KBM-7 (cell line): ENCODE measurements at regions not wholly inside any gene's neighbourhood (a gene's known extent, or its start where the extent isn't known, plus 50 kb on each side); places are given as distances from the start of the nearest gene placed in this dataset.
"Not testable (repeated sequence)": the region's sequence is repeated elsewhere in the genome, so short reads cannot be mapped to it uniquely, and the experiment has no call there.

Experiments
- DNase-seq: peaks from one replicate; pipeline ENCODE4 v3.0.0-alpha.2; 2015
- in situ Hi-C: fragments of 300-500 bp; cut with MboI; formaldehyde crosslinking; loops from 2 replicates; pipeline ENCODE4 v1.14.3; 2020; ENCODE audit warnings: low sequenced_read_pairs, low pct_unique_long_range_greater_than_20kb, mixed read lengths

DNA sequence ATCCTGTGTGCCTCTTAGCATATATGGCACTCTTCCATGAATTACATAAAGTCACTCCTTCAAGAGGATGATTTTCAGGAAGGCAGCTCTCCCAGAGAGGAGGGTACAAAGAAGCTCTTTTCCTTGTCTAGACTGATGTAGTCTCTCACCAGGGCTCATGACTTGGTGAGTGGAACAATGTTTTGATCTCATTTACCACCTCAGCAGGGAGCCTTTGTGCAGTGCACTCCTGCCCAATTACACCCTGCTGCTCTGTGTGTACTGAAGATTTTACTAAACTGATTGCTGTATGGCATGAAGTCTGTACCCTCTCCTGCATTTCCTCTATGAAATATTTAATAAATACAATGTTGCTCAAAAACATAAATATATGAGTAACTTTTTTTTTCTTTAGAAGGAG, 598.3 kb upstream of the HS3ST5 start:
- in situ Hi-C loops, result no loop called here
- no peak for DNase-seq

GRCh38 chr6:114940181-114940580, 597.4 kb upstream of the HS3ST5 start:
- in situ Hi-C loops, result no loop called here
- DNase-seq, result no peak

- in situ Hi-C loops, result no loop called here
- DNase-seq, result no peak
Measured at GRCh38 chr6:114939630-114940029, 596.8 kb upstream of the HS3ST5 start.

GRCh38 chr6:114936080-114936479, 593.3 kb upstream of the HS3ST5 start:
- in situ Hi-C loops, result no loop called here
- DNase-seq, result no peak

GRCh38 chr6:114934079-114934478, 591.3 kb upstream of the HS3ST5 start:
- in situ Hi-C loops, result no loop called here
- no peak for DNase-seq

GRCh38 chr6:114928731-114929130, 585.9 kb upstream of the HS3ST5 start:
- in situ Hi-C loops, DNase-seq: not testable (repeated sequence)

- DNase-seq, result no peak
- in situ Hi-C loops, result no loop called here
Measured at GRCh38 chr6:114906096-114906495, 563.3 kb upstream of the HS3ST5 start.

GRCh38 chr6:114897536-114897935, 554.7 kb upstream of the HS3ST5 start:
- in situ Hi-C loops, result no loop called here
- no peak for DNase-seq

DNA sequence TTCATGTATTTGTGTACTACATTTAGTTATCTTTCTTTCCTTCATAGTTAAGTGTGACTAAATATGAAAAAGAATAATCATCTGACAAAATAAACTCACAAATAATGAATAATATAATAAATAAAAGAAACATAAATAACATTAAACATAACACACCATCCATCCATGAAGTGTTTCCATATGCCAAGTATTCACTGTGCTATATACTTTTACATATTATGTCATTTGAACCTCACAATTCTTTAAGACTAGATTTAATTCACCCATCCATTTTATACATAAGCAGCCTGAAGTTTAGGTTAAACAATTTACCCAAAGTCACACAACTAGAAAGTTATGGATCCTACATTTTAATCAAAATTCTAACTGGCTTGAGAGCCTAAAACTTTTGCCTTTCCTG, 549.4 kb upstream of the HS3ST5 start:
- in situ Hi-C loops, result no loop called here
- DNase-seq, result no peak

DNA sequence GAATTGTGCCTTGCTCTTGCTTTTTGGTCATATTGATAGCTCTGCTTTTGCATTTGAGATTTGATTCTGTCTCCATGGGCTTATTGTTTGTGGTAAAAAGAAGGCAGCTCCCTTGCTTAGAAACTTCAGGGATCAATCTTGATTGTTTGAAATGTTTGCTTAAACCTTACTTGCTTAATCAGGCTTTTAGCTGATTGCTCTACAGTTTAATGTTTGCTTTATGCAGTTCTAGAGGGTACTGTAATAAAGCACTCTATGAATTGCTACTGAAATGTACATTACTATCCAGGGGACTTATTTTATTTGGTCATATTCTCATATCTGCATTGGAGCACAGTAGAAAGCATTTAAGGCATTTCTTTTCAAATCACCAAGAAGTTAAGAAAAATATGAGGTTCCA, 545.4 kb upstream of the HS3ST5 start:
- in situ Hi-C loops, result no loop called here

GRCh38 chr6:114886670-114887436, 544.0 kb upstream of the HS3ST5 start:
- no peak for DNase-seq
- in situ Hi-C loops, result no loop called here

More for the DNA sequence above, 545.4 kb upstream of the HS3ST5 start:
- DNase-seq, result no peak

- in situ Hi-C loops, result no loop called here
- no peak for DNase-seq
Measured at GRCh38 chr6:114879693-114880092, 536.9 kb upstream of the HS3ST5 start.

- in situ Hi-C loops, result no loop called here
Measured at GRCh38 chr6:114878091-114878490, 535.3 kb upstream of the HS3ST5 start.

DNA sequence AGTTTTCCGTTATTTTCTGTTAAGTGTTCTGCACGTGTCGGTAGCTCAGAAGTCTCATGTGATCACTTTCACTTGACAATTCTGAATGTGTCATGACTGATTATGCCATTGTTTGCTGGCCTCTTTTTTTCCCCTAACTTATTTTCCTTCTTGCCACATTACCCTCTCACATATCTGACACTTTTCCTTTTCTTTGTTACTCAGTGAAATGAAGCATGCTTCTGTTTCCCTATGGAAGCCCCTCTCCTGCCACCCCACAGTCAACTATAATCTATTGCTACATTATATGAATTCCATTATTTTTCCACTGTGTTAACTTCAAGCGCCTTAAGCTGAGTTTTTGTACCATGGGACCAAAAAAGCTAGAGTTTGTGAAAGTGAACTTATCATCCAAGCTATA, 531.6 kb upstream of the HS3ST5 start:
- in situ Hi-C loops, result no loop called here
- DNase-seq, result no peak

More at GRCh38 chr6:114878091-114878490, 535.3 kb upstream of the HS3ST5 start:
- no peak for DNase-seq

DNA sequence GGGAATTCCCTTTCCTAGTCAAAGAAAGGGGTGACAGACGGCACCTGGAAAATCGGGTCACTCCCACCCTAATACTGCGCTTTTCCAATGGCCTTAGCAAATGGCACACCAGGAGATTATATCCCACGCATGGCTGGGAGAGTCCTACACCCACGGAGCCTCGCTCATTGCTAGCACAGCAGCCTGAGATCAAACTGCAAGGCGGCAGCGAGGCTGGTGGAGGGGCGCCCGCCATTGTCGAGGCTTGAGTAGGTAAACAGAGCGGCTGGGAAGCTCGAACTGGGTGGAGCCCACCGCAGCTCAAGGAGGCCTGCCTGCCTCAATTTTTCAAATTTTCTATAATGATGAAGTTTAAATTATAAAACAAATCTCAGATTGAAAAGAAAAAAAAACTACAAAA, 522.7 kb upstream of the HS3ST5 start:
- in situ Hi-C loops, DNase-seq: not testable (repeated sequence)

DNA sequence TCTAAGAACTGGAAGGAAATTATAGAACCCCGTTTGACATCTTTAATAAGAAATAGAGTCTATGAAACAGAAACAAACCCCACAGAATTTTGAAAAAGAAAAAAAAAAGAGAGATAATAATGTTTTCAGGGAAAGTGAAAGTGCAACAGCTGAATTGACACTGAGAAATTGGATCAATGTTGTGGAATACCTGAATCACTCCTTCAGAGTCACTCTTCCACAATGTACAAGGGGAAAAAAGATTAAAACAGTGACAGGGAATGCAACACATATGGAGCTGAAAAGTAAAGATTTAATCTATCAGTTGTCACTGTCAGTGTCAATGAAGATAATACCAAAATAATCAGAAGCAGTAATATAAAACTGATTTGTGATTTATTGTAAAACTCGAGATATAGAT, 520.8 kb upstream of the HS3ST5 start:
- no peak for DNase-seq
- in situ Hi-C loops, result no loop called here

DNA sequence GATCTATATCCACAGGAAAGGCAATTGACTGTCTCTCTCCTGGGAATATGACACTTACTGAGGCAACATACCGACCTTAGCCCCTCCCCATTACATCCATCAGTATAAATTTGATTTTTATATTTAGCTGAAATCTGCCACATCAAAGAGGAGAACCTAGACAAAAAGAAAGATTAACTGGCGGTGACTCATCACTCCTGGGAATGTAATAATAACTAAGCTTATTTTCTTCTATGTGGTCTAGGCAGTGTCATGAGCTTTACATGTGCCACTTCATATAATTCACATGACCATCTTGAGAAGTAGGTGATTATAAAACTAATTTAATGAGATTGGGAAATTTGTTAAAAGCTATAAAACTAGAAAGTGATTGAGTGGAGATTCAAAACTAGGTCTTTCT, 520.0 kb upstream of the HS3ST5 start:
- in situ Hi-C loops, result no loop called here
- DNase-seq, result no peak

DNA sequence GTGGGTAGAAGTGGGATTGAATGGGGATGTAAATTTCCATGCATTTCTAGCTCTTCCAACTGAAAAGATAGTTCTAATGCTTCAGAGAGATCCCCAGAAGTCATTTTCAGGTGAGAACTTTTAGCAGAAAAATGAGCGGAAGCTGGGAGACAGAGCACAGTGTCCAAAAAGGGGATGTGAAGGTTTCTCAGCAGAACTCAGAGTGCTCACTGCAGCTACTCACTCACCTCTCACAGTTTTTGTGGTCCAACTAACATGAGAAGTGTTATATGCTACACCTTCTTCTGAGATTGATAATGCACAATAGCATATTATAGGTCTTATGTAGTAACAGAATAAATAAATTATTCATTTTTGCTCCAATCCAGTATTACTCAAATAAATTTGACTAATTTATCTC, 519.2 kb upstream of the HS3ST5 start:
- in situ Hi-C loops, result no loop called here
- no peak for DNase-seq

DNA sequence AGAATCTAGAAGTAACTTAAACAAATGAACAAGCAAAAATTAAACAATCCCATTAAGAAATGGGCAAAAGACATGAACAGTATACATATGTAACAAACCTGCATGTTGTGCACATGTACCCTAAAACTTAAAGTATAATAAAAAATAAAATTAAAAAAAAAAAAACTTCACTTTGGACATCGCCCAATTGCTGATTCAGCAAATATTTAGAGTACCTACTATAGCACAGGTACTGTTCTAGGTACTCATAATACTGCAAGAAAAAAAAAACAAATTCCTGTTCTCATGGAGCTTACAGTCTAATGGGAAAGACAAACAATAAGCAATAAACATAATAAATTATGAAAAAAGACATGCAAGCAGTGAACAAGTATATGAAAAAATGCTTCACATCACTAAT, 501.5 kb upstream of the HS3ST5 start:
- DNase-seq, result no peak
- in situ Hi-C loops, result no loop called here

- DNase-seq, result no peak
- in situ Hi-C loops, result no loop called here
Measured at GRCh38 chr6:114839019-114839418, 496.2 kb upstream of the HS3ST5 start.

- in situ Hi-C loops, result no loop called here
Measured at GRCh38 chr6:114833211-114833610, 490.4 kb upstream of the HS3ST5 start.

More at GRCh38 chr6:114833211-114833610, 490.4 kb upstream of the HS3ST5 start:
- DNase-seq, result no peak
